ENCODE measurements at regions not wholly inside any gene's neighbourhood (a gene's known extent, or its start where the extent isn't known, plus 50 kb on each side); places are given as distances from the start of the nearest gene placed in this dataset.

Small RNA genes lying in the stretch of these regions (small RNA-seq; reads per million reads assigned to genes)
- 0 reads per million in 6 experiments for gene PPIAP57

All from A549 (cell line).